Activated CD8-positive, alpha-beta T cell treated with anti-CD3 and anti-CD28 coated beads for 36 hours (primary cell): ENCODE measurements at regions not wholly inside any gene's neighbourhood (a gene's known extent, or its start where the extent isn't known, plus 50 kb on each side); places are given as distances from the start of the nearest gene placed in this dataset.
"Not testable (repeated sequence)": the region's sequence is repeated elsewhere in the genome, so short reads cannot be mapped to it uniquely, and the experiment has no call there.

Source experiments
- ATAC-seq: fragments of 200-7000 bp; cut with Tn5 transposase; one replicate; pipeline ENCODE4 v1.10.0; 2021; ENCODE audit warnings: mild to moderate bottlenecking, moderate library complexity
- CTCF ChIA-PET: fragments of 350-600 bp; sonication (Branson Sonifier 250); formaldehyde crosslinking; loops from one replicate; lab custom pipeline; 2021; ENCODE audit warnings: antibody characterized with exemption; lab: Charles Lee
- POLR2A ChIA-PET: fragments of 350-600 bp; sonication (Branson Sonifier 250); formaldehyde crosslinking; loops from one replicate; lab custom pipeline; 2021; ENCODE audit warnings: antibody characterized with exemption; lab: Charles Lee
- DNase-seq: peaks from one replicate; pipeline ENCODE4 v3.0.0-alpha.2; 2020
- H3K27ac Mint-ChIP-seq: one replicate; pipeline ENCODE4 v1.8.0; 2021; ENCODE audit warnings: mild to moderate bottlenecking, mixed read lengths
- H3K27me3 Mint-ChIP-seq: one replicate; pipeline ENCODE4 v1.8.0; 2021; ENCODE audit warnings: mixed read lengths
- H3K36me3 Mint-ChIP-seq: one replicate; pipeline ENCODE4 v1.8.0; 2021; ENCODE audit warnings: low read depth, mixed read lengths
- H3K4me1 Mint-ChIP-seq: one replicate; pipeline ENCODE4 v1.8.0; 2021; ENCODE audit warnings: low read depth, mixed read lengths
- H3K4me3 Mint-ChIP-seq: one replicate; pipeline ENCODE4 v1.8.0; 2021; ENCODE audit warnings: mild to moderate bottlenecking, moderate library complexity, mixed read lengths
- H3K9me3 Mint-ChIP-seq: one replicate; pipeline ENCODE4 v1.8.0; 2021; ENCODE audit warnings: mixed read lengths
- intact Hi-C: fragments of 100-400 bp; cut with micrococcal nuclease; formaldehyde crosslinking; loops from one replicate; pipeline ENCODE4 v1.10.0; 2022
- TF ChIP-seq, protein P1 (sequence below): fragments of 200-600 bp; IDR thresholded peaks from one replicate; pipeline ENCODE4 v1.8.0; 2022; ENCODE audit warnings: antibody characterized with exemption, mild to moderate bottlenecking

DNA sequence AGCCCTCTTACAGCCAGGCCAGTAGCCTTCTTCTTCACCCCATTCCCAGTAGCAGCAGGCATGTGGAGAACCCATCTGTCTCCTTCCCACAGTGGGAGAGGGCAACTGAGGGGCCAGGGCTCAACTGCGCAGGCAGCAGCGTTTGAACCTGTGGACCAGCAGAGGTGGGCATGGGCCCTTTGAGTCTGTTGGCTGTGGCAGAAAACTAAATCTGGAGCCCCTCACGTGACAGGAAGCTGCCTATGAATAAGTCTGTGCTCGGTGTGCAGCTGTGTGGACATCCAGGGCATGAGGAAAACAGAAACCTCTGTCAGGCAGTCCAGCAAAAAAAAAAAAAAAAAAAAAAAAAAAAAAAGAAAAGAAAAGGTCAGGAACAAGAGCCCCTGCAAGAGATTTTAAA lies 189.2 kb upstream of the NR3C1 start:
- Mint-ChIP-seq H3K4me1 (peaks cover 25% of the 10 kb centered on the region), H3K27ac (no peak overlapping the region), H3K4me3 (no peak overlapping the region), H3K9me3 (peaks cover 3% of the 10 kb centered on the region), H3K36me3 (no peaks in the 10 kb centered on the region), H3K27me3 (no peaks in the 10 kb centered on the region)
- POLR2A ChIA-PET, result interaction anchor here (1.3 kb wide), 1 partner anchor 12 kb away, joined by 5 read pairs; no protein-coding TSS in a partner anchor
- intact Hi-C loops, result no loop called here
- CTCF ChIA-PET, result no interaction called here
- TF ChIP-seq, protein P1, sequence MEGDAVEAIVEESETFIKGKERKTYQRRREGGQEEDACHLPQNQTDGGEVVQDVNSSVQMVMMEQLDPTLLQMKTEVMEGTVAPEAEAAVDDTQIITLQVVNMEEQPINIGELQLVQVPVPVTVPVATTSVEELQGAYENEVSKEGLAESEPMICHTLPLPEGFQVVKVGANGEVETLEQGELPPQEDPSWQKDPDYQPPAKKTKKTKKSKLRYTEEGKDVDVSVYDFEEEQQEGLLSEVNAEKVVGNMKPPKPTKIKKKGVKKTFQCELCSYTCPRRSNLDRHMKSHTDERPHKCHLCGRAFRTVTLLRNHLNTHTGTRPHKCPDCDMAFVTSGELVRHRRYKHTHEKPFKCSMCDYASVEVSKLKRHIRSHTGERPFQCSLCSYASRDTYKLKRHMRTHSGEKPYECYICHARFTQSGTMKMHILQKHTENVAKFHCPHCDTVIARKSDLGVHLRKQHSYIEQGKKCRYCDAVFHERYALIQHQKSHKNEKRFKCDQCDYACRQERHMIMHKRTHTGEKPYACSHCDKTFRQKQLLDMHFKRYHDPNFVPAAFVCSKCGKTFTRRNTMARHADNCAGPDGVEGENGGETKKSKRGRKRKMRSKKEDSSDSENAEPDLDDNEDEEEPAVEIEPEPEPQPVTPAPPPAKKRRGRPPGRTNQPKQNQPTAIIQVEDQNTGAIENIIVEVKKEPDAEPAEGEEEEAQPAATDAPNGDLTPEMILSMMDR, result no peak
- ATAC-seq (peak; percentile 65), DNase-seq (peak; percentile 52)

DNA sequence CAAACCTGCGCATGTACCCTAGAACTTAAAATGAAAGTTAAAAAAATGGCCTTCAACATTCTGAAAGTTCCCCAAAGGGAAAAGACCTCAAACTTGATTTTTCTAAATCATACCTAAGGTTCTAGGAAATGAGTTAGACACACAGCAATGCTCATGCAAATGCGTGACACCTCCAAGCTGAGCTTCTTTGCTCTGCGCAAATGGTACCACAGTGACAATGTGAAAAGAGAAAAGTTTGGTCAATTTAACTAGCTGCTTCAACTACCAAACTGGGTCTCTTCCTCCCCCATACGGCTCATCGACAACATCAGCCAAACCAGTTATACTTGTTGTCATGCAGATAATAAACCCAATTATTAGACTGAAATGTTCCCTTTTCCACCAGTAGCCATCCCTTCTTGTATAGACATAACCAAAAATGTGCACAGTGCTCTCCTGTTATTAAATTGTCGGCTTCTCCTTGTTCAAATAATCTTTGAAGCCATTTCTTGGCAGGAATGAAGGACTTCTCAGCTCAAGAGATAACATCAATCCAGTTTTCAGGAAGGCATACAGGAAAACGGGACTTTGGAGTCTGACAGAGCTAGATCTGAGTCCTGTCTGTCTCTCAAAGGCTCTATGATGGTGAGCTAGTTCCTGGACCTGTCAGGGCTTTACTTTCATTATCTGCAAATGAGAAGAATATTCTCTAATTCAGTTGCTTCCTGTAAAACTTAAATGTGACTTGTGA lies 185.6 kb upstream of the NR3C1 start:
- ChIA-PET POLR2A (interaction anchor here (1.0 kb wide), 1 partner anchor 16 kb away, joined by 3 read pairs; no protein-coding TSS in a partner anchor), CTCF (interaction anchor here (0.6 to 1.6 kb wide), 3 partner anchors 39 to 236 kb away, joined by 3 to 5 read pairs (median 4); no protein-coding TSS in a partner anchor)
- peaks cover 35% of the 10 kb centered on the region for H3K4me1 Mint-ChIP-seq
- ATAC-seq, result no peak
- no peak overlapping the region for H3K4me3 Mint-ChIP-seq
- H3K36me3 Mint-ChIP-seq, result no peaks in the 10 kb centered on the region
- no peaks in the 10 kb centered on the region for H3K27me3 Mint-ChIP-seq
- TF ChIP-seq, protein P1, result no peak
- intact Hi-C loops, result loop anchor here (10.0 kb wide), 1 partner anchor 584 kb away; no protein-coding TSS in a partner anchor
- H3K27ac Mint-ChIP-seq, result no peak overlapping the region
- H3K9me3 Mint-ChIP-seq, result peaks cover 3% of the 10 kb centered on the region
- no peak for DNase-seq

DNA sequence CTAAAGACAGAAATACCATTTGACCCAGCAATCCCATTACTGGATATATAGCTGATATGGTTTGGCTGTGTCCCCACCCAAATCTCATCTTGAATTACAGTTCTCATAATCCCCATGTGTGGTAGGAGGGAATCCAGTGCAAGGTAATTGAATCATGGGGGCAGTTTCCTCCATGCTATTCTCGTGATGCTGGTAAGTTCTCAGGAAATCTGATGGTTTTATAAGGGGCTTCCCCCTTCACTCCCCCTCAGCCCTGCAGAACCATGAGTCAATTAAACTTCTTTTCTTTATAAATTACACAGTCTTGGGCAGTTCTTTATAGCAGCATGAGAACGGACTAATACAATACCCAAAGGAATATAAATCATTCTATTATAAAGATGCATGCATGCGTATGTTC lies 184.6 kb upstream of the NR3C1 start:
- H3K27ac Mint-ChIP-seq, H3K36me3 Mint-ChIP-seq, POLR2A ChIA-PET, CTCF ChIA-PET, H3K4me3 Mint-ChIP-seq, H3K9me3 Mint-ChIP-seq, H3K27me3 Mint-ChIP-seq: not testable (repeated sequence)
- DNase-seq (peak; percentile 41), ATAC-seq (peak; percentile 48)
- intact Hi-C loops, result loop anchor here (10.0 kb wide), 1 partner anchor 583 kb away; no protein-coding TSS in a partner anchor
- peaks cover 44% of the 10 kb centered on the region for H3K4me1 Mint-ChIP-seq

DNA sequence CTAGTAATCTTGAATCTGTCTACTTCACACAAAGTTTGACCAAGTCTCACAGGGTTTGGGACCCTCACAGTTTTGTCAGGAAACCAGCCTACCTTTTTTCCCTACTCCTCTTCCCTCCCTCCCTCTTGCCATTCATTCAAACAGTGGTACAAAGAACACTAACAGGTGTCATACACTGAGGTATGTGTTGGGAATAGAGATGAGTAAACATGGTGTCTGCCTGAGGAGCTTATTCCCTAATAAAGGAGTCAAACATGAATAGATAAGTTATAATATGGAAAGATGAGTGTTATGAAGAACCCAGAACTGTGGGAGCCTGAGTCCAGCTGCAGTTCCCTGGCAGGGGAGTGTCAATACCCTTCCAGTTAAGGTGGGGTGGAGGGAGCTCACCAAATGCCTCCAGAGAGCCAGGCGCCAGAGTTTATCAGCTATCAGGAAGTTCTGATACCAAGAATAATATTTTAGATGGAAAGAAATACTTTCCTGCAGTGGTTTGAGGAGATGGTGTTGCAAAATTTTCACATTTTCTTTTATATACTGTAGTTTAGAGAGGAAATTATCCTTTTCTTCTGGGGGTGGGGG lies 183.4 kb upstream of the NR3C1 start:
- Mint-ChIP-seq H3K4me1 (peaks cover 47% of the 10 kb centered on the region), H3K9me3 (peaks cover 6% of the 10 kb centered on the region), H3K27me3 (no peaks in the 10 kb centered on the region), H3K27ac (peak overlapping the region; percentile 81), H3K4me3 (no peak overlapping the region), H3K36me3 (no peaks in the 10 kb centered on the region)
- DNase-seq (no peak), ATAC-seq (no peak)
- intact Hi-C loops, result loop anchor here (10.0 kb wide), 1 partner anchor 582 kb away; no protein-coding TSS in a partner anchor
- ChIA-PET CTCF (interaction anchor here (1.0 kb wide), 1 partner anchor 27 kb away, joined by 3 read pairs; no protein-coding TSS in a partner anchor), POLR2A (no interaction called here)
- TF ChIP-seq, protein P1, result no peak

DNA sequence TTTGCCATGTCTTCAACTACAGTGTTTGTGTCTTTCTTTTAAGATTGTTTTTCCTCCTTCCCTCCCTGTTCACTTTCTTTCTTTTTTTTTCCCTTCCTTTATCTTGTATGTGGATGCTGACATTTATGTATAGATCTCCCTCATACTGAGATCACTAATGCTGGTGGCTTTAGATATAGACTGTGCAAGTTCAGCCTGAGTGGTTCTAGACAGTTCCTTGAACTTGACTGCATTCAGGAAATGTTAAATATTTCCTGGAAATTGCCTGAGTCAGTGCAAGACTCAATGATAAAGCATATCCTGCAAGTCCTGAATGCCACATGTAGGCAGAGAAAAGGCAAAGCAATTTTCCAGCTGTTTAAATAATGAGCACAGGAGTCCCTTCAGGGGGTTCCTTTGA lies 182.5 kb upstream of the NR3C1 start:
- no peak overlapping the region for H3K4me3 Mint-ChIP-seq
- intact Hi-C loops, result loop anchor here (10.0 kb wide), 1 partner anchor 581 kb away; no protein-coding TSS in a partner anchor

More for the DNA sequence above, 182.5 kb upstream of the NR3C1 start:
- no peaks in the 10 kb centered on the region for H3K27me3 Mint-ChIP-seq
- CTCF ChIA-PET, result interaction anchor here (0.9 to 1.0 kb wide), 3 partner anchors 11 to 28 kb away, joined by 3 read pairs; no protein-coding TSS in a partner anchor
- POLR2A ChIA-PET, result no interaction called here
- DNase-seq (no peak), ATAC-seq (peak; percentile 76)
- H3K9me3 Mint-ChIP-seq, result peaks cover 6% of the 10 kb centered on the region
- peak overlapping the region; percentile 81 for H3K27ac Mint-ChIP-seq
- H3K4me1 Mint-ChIP-seq, result peaks cover 47% of the 10 kb centered on the region
- TF ChIP-seq, protein P1, result no peak
- no peaks in the 10 kb centered on the region for H3K36me3 Mint-ChIP-seq
